Prostate gland (tissue), 2 donors: ENCODE measurements at regions not wholly inside any gene's neighbourhood (a gene's known extent, or its start where the extent isn't known, plus 50 kb on each side); places are given as distances from the start of the nearest gene placed in this dataset.

ENCODE experiments used
- DNase-seq: peaks from one replicate; pipeline ENCODE4 v3.0.0-alpha.2; 2019; ENCODE audit warnings: low spot score
- H3K27ac ChIP-seq, 2 donors: fragments of 200-600 bp; sonication (generic); 2 replicates each; pipeline ENCODE4 v1.5.1; 2017 to 2019
- H3K27me3 ChIP-seq: fragments of 200-600 bp; sonication (generic); replicated peaks from 2 replicates; pipeline ENCODE4 v1.5.1; 2019; ENCODE audit not compliant: insufficient read depth
- H3K36me3 ChIP-seq, 2 donors: fragments of 200-600 bp; sonication (generic); 1 replicate in 1 of 2; 2 replicates in 1 of 2; pipeline versions ENCODE4 v1.5.1 to v1.8.1; 2017 to 2019
- H3K4me1 ChIP-seq: fragments of 200-600 bp; sonication (generic); replicated peaks from 2 replicates; pipeline ENCODE4 v1.5.1; 2019
- H3K4me3 ChIP-seq, 2 donors: fragments of 200-600 bp; sonication (generic); 2 replicates each; pipeline ENCODE4 v1.5.1; 2017 to 2019
- H3K9me3 ChIP-seq: fragments of 200-600 bp; sonication (generic); 2 replicates; pipeline ENCODE4 v1.5.1; 2017
- POLR2A ChIP-seq: fragments of 450-650 bp; IDR thresholded peaks from one replicate; pipeline ENCODE4 v1.6.1; 2016; ENCODE audit warnings: antibody characterized with exemption, mild to moderate bottlenecking
- POLR2AphosphoS5 ChIP-seq: sonication (generic); formaldehyde crosslinking; IDR thresholded peaks from one replicate; pipeline ENCODE4 v1.6.1; 2017; ENCODE audit warnings: antibody characterized with exemption
- WGBS: methylation state at CpG from one replicate; pipeline ENCODE4 v1.1.5; 2018; 5-methylcytosine and 5-hydroxymethylcytosine counted together
- intact Hi-C: fragments of 100-400 bp; cut with DNase I; formaldehyde crosslinking; loops from one replicate; pipeline ENCODE4 v1.14.2; 2022
- TF ChIP-seq, protein P1 (sequence below), 4 experiments: fragments of 200-600 bp in 2 of 4; fragments of 450-650 bp in 2 of 4; sonication (generic) in 2 of 4; IDR thresholded peaks; 1 replicate in 3 of 4; 2 replicates in 1 of 4; pipeline ENCODE4 v1.5.1; 2016 to 2019; ENCODE audit warnings: antibody characterized with exemption in 4 of 4, mild to moderate bottlenecking in 2 of 4, moderate library complexity in 2 of 4

DNA sequence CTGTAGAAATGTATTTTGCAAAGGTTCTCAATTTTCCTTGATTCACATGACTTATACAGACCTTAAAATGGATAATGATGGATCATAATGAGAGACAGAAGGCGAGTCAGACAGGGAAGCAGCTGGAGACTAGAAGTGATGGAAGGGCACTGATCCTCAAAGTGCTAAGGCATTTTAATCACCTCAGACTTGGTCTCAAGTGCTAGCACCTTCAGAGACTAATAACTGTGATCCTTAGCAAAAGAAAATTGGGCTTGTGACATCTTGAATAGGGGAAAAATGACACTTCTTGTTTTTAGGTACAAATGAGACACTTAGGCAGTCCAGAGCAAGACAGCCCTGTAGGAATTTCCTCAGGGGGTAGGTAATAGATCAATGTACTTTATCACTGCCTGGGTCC is 1011.7 kb downstream of the SQOR start:
- H3K27ac ChIP-seq, result no peak overlapping the region
- H3K27me3 ChIP-seq, result no peaks in the 10 kb centered on the region
- TF ChIP-seq, protein P1, sequence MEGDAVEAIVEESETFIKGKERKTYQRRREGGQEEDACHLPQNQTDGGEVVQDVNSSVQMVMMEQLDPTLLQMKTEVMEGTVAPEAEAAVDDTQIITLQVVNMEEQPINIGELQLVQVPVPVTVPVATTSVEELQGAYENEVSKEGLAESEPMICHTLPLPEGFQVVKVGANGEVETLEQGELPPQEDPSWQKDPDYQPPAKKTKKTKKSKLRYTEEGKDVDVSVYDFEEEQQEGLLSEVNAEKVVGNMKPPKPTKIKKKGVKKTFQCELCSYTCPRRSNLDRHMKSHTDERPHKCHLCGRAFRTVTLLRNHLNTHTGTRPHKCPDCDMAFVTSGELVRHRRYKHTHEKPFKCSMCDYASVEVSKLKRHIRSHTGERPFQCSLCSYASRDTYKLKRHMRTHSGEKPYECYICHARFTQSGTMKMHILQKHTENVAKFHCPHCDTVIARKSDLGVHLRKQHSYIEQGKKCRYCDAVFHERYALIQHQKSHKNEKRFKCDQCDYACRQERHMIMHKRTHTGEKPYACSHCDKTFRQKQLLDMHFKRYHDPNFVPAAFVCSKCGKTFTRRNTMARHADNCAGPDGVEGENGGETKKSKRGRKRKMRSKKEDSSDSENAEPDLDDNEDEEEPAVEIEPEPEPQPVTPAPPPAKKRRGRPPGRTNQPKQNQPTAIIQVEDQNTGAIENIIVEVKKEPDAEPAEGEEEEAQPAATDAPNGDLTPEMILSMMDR (IDR thresholded peaks at IDR 0.05), result no peak
- TF ChIP-seq POLR2AphosphoS5 (no peak), POLR2A (no peak)
- no peaks in the 10 kb centered on the region for H3K4me1 ChIP-seq
- H3K36me3 ChIP-seq, result no peaks in the 10 kb centered on the region
- no peak for DNase-seq
- no peaks in the 10 kb centered on the region for H3K9me3 ChIP-seq
- intact Hi-C loops, result no loop called here
- H3K4me3 ChIP-seq, result no peak overlapping the region
- WGBS, result 97% methylated on average over 1 of the region's 1 CpG

DNA sequence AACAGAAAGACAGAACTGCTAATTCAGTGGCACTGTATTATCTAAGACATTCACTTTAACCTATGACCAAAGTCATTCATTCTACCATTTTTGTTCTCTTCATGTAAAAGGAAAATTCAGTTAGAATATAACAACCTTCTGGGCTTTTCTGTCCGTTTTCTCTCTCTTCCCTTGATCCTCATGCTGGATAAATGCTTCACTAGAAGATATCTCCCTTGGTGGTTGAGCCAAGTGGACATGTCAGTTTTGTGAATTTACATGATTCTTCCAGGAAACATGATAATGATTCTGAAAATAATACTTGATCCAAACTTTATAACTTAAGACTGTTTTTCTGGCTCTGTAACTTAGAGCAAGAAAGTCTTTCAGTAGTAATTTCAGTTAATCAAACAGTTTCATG is 1012.2 kb downstream of the SQOR start:
- Histone ChIP-seq H3K4me1 (no peaks in the 10 kb centered on the region), H3K27me3 (no peaks in the 10 kb centered on the region), H3K9me3 (no peaks in the 10 kb centered on the region), H3K27ac (no peak overlapping the region), H3K36me3 (no peaks in the 10 kb centered on the region), H3K4me3 (no peak overlapping the region)
- 69% methylated on average over 1 of the region's 1 CpG for WGBS
- DNase-seq, result no peak
- TF ChIP-seq, protein P1 (IDR thresholded peaks at IDR 0.05), result no peak
- no peak for TF ChIP-seq POLR2AphosphoS5
- TF ChIP-seq POLR2A, result no peak
- intact Hi-C loops, result no loop called here

DNA sequence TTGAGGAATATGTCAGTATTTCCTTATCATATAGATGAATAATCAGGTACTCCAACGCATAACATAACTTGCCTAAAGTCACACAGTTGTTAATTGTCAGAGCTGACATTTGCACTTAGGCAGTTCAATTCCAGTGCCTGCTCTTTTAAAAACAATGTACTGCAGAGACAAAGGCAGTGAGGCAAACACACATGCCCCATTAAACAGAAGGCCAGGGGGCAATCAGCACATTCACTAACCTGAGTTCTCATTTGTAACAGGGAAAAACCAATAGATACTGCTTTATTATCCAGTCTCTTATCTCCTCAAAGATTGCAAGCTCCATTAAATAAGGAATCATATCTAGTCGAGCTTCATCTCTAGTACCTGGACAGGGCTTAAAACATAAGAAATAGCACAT is 1017.4 kb downstream of the SQOR start:
- Histone ChIP-seq H3K4me1 (no peaks in the 10 kb centered on the region), H3K27ac (no peak overlapping the region), H3K27me3 (no peaks in the 10 kb centered on the region), H3K4me3 (no peak overlapping the region), H3K9me3 (no peaks in the 10 kb centered on the region), H3K36me3 (no peaks in the 10 kb centered on the region)
- TF ChIP-seq POLR2A (no peak), POLR2AphosphoS5 (no peak)
- TF ChIP-seq, protein P1 (IDR thresholded peaks at IDR 0.05), result no peak
- intact Hi-C loops, result no loop called here
- 58% methylated on average over 2 of the region's 2 CpGs for WGBS
- no peak for DNase-seq

DNA sequence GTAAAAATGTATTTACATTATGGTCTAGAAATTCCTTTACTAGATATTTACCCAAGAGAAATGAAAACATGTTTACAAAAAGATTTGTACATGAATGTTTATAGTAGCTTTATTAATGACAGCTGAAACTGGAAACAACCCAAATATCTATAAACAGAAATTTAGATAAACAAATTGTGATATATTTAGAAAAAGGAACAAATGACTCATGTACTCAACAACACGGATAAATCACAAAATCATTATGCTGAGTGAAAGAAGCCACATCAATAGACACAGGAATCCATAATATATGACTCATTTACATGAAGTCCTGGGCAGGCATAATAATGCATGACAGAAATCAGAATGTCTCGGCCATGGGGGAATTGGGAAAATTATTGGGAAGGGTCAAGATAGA is 1020.2 kb downstream of the SQOR start:
- Histone ChIP-seq H3K4me1 (no peaks in the 10 kb centered on the region), H3K27ac (no peak overlapping the region), H3K27me3 (no peaks in the 10 kb centered on the region), H3K9me3 (no peaks in the 10 kb centered on the region), H3K4me3 (no peak overlapping the region), H3K36me3 (no peaks in the 10 kb centered on the region)
- intact Hi-C loops, result no loop called here
- TF ChIP-seq, protein P1 (IDR thresholded peaks at IDR 0.05), result no peak
- TF ChIP-seq POLR2AphosphoS5 (no peak), POLR2A (no peak)
- no peak for DNase-seq
- 68% methylated on average over 2 of the region's 2 CpGs for WGBS

DNA sequence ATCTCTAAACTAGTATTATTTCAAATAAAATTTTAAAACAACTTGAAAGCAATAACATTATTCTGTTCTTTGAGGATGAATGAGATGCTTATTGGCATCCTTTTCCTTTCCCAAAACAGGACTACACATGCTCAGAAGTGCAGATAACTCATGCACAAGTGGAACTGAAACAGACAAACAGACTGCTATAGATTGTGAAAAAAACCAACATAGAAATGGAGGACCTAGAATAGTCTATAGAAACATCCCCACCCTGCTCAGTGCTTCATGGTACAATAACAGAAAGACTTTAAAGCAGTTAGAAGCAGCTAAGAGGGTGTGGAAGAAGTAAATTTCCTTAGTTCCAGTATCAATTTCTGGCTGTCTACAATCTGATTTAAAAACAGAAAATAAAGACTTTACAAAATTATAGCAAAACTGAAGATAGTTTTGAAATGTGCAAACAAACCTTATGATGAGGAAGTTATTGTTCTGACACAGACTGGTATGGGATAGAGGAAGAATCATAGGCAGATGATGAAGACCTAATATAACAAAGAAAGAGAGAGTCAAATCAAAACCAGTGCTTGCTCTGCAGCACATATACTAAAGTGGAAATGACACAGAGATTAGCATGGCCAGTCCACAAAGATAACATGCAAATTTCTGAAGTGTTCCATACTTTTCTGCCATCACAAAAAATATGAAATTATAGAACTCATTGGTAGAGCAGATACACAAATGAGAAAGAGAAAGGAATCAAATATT is 1025.4 kb downstream of the SQOR start:
- Histone ChIP-seq H3K4me3 (no peak overlapping the region), H3K36me3 (no peaks in the 10 kb centered on the region), H3K27ac (no peak overlapping the region), H3K4me1 (no peaks in the 10 kb centered on the region), H3K9me3 (no peaks in the 10 kb centered on the region), H3K27me3 (no peaks in the 10 kb centered on the region)
- TF ChIP-seq POLR2AphosphoS5 (no peak), POLR2A (no peak)
- TF ChIP-seq, protein P1 (IDR thresholded peaks at IDR 0.05), result no peak
- no peak for DNase-seq
- intact Hi-C loops, result no loop called here
